Hepatocyte (in vitro differentiated cells): ENCODE measurements at regions not wholly inside any gene's neighbourhood (a gene's known extent, or its start where the extent isn't known, plus 50 kb on each side); places are given as distances from the start of the nearest gene placed in this dataset.

Experiments used
- DNase-seq: peaks from one replicate; pipeline ENCODE4 v3.0.0-alpha.2; 2016; ENCODE audit warnings: low spot score
- H2AFZ ChIP-seq: fragments of 200-600 bp; sonication (generic); 2 replicates; pipeline ENCODE4 v1.6.0; 2016; ENCODE audit warnings: antibody characterized with exemption, mild to moderate bottlenecking
- H3K27ac ChIP-seq: fragments of 200-600 bp; sonication (generic); 2 replicates; pipeline ENCODE4 v1.5.1; 2016; ENCODE audit warnings: mild to moderate bottlenecking
- H3K27me3 ChIP-seq: fragments of 200-600 bp; sonication (generic); 2 replicates; pipeline ENCODE4 v1.6.1; 2016
- H3K36me3 ChIP-seq: fragments of 200-600 bp; sonication (generic); replicated peaks from 2 replicates; pipeline ENCODE4 v1.5.1; 2016; ENCODE audit warnings: low read depth; ENCODE audit not compliant: insufficient read depth
- H3K4me1 ChIP-seq: fragments of 200-600 bp; sonication (generic); 2 replicates; pipeline ENCODE4 v1.5.1; 2016; ENCODE audit warnings: mild to moderate bottlenecking, moderate library complexity; ENCODE audit not compliant: insufficient read depth
- H3K4me2 ChIP-seq: fragments of 200-600 bp; sonication (generic); 2 replicates; pipeline ENCODE4 v1.6.0; 2016
- H3K4me3 ChIP-seq: fragments of 200-600 bp; sonication (generic); 2 replicates; pipeline ENCODE4 v1.5.1; 2016; ENCODE audit warnings: mild to moderate bottlenecking
- H3K79me2 ChIP-seq: fragments of 200-600 bp; sonication (generic); 2 replicates; pipeline ENCODE4 v1.6.0; 2017; ENCODE audit warnings: mild to moderate bottlenecking
- H3K9me2 ChIP-seq: fragments of 200-600 bp; sonication (generic); replicated peaks from 2 replicates; pipeline ENCODE4 v1.6.0; 2017; ENCODE audit warnings: mild to moderate bottlenecking; ENCODE audit not compliant: insufficient read depth
- H3K9me3 ChIP-seq: fragments of 200-600 bp; sonication (generic); 2 replicates; pipeline ENCODE4 v1.5.1; 2016; ENCODE audit warnings: low read depth, mild to moderate bottlenecking
- H4K20me1 ChIP-seq: fragments of 200-600 bp; sonication (generic); 2 replicates; pipeline ENCODE4 v1.6.0; 2016; ENCODE audit warnings: mild to moderate bottlenecking; ENCODE audit not compliant: insufficient read depth, poor library complexity, severe bottlenecking
- EZH2 ChIP-seq: fragments of 200-600 bp; sonication (generic); IDR thresholded peaks from 2 replicates; pipeline ENCODE4 v1.6.1; 2016; ENCODE audit warnings: antibody characterized with exemption, mild to moderate bottlenecking, borderline replicate concordance
- EZH2phosphoT487 ChIP-seq: fragments of 200-600 bp; sonication (generic); IDR thresholded peaks from one replicate; pipeline ENCODE4 v1.6.1; 2018; ENCODE audit warnings: antibody characterized with exemption, mild to moderate bottlenecking, low read depth, moderate library complexity; ENCODE audit not compliant: unreplicated experiment, severe bottlenecking
- WGBS: methylation state at CpG from one replicate; pipeline ENCODE4 v1.1.6; 2016; ENCODE audit warnings: low lambda C conversion rate; ENCODE audit errors: missing lambda C conversion rate; 5-methylcytosine and 5-hydroxymethylcytosine counted together
- TF ChIP-seq, protein P1 (sequence below): fragments of 200-600 bp; sonication (generic); IDR thresholded peaks from 2 replicates; pipeline ENCODE4 v1.5.1; 2016; ENCODE audit warnings: antibody characterized with exemption, mild to moderate bottlenecking; ENCODE audit not compliant: poor library complexity

DNA sequence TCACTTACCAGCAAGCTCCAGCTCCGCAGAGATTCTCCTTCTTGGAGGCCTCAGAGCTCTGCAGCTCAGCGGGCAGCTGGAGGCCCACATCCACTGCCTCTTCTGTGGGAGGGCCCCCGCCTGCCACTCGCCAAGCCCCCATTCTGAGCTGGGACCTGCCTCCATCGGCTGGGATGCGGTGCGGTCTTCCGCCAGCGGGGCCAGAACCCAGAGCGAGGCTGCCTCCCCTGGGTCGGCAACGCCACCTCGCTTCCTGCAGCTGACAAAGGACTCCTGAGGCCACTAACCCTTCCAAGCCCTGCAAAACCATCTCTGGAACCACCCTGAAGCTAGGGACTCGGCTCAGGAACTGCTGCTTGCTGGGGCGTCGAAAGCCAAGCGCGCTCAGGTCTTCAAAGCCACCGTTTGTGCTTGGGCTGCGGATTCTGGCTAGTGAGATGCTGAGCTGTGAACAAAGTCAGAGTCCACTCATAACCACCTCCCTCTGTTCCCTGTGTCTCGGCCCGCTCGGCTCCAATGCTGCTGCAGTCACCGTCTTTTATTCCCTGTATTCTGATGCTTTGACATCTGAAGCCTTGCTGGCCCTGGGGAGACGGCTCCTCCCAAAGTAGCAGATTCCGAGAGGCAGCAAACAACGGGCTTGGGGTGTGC lies 174.3 kb downstream of the ENGASE start:
- no peak for DNase-seq
- 82% methylated on average over 27 of the region's 27 CpGs for WGBS
- H3K79me2 ChIP-seq = no peaks in the 10 kb centered on the region
- no peak for TF ChIP-seq EZH2
- TF ChIP-seq, protein P1, sequence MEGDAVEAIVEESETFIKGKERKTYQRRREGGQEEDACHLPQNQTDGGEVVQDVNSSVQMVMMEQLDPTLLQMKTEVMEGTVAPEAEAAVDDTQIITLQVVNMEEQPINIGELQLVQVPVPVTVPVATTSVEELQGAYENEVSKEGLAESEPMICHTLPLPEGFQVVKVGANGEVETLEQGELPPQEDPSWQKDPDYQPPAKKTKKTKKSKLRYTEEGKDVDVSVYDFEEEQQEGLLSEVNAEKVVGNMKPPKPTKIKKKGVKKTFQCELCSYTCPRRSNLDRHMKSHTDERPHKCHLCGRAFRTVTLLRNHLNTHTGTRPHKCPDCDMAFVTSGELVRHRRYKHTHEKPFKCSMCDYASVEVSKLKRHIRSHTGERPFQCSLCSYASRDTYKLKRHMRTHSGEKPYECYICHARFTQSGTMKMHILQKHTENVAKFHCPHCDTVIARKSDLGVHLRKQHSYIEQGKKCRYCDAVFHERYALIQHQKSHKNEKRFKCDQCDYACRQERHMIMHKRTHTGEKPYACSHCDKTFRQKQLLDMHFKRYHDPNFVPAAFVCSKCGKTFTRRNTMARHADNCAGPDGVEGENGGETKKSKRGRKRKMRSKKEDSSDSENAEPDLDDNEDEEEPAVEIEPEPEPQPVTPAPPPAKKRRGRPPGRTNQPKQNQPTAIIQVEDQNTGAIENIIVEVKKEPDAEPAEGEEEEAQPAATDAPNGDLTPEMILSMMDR = no peak
- TF ChIP-seq EZH2phosphoT487 = no peak
- H4K20me1 ChIP-seq = no peaks in the 10 kb centered on the region
- no peak overlapping the region for H2AFZ ChIP-seq
- no peaks in the 10 kb centered on the region for H3K4me1 ChIP-seq
- H3K4me3 ChIP-seq = no peak overlapping the region
- peaks cover 9% of the 10 kb centered on the region for H3K27me3 ChIP-seq
- H3K9me3 ChIP-seq = no peaks in the 10 kb centered on the region
- H3K9me2 ChIP-seq = no peaks in the 10 kb centered on the region
- no peak overlapping the region for H3K4me2 ChIP-seq
- no peak overlapping the region for H3K27ac ChIP-seq
- H3K36me3 ChIP-seq = no peaks in the 10 kb centered on the region

DNA sequence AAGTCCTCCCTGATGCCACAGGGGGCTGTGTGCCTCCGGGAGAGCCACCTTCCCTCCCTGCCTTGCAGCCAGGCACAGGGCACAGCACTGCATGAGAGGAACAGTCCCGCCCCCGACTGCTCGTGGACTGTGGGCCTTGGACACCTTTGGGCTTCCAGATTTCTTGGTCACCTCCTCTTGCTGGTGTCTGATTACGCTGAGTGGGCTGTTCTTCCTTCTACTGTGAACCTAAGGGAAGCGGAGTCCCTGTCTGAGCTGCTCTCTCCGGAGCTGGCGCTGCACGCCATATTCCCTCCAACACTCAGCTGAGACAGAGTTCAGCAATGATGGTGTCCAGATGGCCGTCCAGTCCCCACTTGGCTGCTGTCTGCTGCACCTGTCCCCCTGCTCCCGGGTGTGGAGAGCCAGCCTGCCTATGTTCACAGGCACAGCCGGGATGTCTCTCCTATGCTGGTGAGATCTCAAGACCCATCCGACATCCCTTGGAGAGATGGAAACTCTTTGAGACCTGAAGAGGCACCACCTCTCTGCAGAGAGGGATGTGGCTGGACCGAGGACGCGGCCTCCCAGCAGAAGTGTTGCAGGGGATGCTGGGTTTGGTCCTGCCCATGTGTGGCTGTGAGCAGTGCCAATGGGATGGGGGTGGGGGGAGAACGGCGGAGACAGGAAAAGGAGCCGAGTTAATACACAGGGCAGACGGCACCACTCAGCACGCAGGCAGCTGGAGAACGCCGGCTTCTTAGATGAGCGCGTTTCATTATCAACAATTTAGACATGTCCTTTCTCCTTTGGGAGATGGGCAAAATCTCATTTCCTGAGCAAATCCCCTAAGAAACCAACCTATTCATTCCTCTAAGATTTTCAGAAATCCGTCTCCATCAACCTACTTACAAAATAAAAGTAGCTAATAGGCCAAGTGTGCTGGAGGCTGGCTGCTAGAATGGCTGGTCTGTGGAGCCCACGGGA lies 171.9 kb downstream of the ENGASE start:
- H4K20me1 ChIP-seq = no peaks in the 10 kb centered on the region
- H3K4me1 ChIP-seq = no peaks in the 10 kb centered on the region
- no peaks in the 10 kb centered on the region for H3K9me3 ChIP-seq
- H3K79me2 ChIP-seq = no peaks in the 10 kb centered on the region
- no peak overlapping the region for H2AFZ ChIP-seq
- peaks cover 9% of the 10 kb centered on the region for H3K27me3 ChIP-seq
- no peak overlapping the region for H3K4me2 ChIP-seq
- no peak overlapping the region for H3K27ac ChIP-seq
- no peak overlapping the region for H3K4me3 ChIP-seq
- no peak for DNase-seq
- TF ChIP-seq EZH2phosphoT487 (no peak), EZH2 (no peak)
- TF ChIP-seq, protein P1 = no peak
- H3K36me3 ChIP-seq = no peaks in the 10 kb centered on the region
- WGBS = 80% methylated on average over 27 of the region's 27 CpGs
- H3K9me2 ChIP-seq = no peaks in the 10 kb centered on the region

DNA sequence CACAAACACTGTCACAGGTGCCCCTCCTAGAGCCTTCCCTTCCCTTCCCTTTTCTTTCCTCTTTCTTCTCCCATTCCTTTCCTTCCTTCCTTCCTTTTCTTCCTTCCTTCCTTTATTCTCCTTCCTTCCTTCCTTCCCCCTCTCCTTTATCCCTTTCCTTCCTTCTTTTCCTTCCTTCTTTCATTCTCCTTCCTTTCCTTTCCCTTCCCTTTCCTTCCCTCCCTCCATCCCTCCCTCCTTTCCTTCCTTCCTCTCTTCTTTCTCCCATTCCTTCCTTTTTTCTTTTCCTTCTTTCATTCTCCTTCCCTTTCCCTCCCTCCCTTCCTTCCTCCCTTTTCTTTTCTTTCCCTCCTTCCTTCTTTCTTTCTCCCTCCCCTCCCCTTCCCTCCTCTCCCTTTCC lies 170.0 kb downstream of the ENGASE start:
- H3K4me1 ChIP-seq = no peaks in the 10 kb centered on the region
- DNase-seq = no peak
- no peak overlapping the region for H3K4me3 ChIP-seq
- no peaks in the 10 kb centered on the region for H3K9me2 ChIP-seq
- no peaks in the 10 kb centered on the region for H4K20me1 ChIP-seq
- no peaks in the 10 kb centered on the region for H3K79me2 ChIP-seq
- no peak overlapping the region for H3K27ac ChIP-seq
- no peak overlapping the region for H2AFZ ChIP-seq
- TF ChIP-seq, protein P1 = no peak
- TF ChIP-seq EZH2phosphoT487 (no peak), EZH2 (no peak)
- no peaks in the 10 kb centered on the region for H3K9me3 ChIP-seq
- H3K27me3 ChIP-seq = peaks cover 5% of the 10 kb centered on the region
- no peaks in the 10 kb centered on the region for H3K36me3 ChIP-seq
- no peak overlapping the region for H3K4me2 ChIP-seq
